ENCODE measurements at regions not wholly inside any gene's neighbourhood (a gene's known extent, or its start where the extent isn't known, plus 50 kb on each side); places are given as distances from the start of the nearest gene placed in this dataset.

DNA sequence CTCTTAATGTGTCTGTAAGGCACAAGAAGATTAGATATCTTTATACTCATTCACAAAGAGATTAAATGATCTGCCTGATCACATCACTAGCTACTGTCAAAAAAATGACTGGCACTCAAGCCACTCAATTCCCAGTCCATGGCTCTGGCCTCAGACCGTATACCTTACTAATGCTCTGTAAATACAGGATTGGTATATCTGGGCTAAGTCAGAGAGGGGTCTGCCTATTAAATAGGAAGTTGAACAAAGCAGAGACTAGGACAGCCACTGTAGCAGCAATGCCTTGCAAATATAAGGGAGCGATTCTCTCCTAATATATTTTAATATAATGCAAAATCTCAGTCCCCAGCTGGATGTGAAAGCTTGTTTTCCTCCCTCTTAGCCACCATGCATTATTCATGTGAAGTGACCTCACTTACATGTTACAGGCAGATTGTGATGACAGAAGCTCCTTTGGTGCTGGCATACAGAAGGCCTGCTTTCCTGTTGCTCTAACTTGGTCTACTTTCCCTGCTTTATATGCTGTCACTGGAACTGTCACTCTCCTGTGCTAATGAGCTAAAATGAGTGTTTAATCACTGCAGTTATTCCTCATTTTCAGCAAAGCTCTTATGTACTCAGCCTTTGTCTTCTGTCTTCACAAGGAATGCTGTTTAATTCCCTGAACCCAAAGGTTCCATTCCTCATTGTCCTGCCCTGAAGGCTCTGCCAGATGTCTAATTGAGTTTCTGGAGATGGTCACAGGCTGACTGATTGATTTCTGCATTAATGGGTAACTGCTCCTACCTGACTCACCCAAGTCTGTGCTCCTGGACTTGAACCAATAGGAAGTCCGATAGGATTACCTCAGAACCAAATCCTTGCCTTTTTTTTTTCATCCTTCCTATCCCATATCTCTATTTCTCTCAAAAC, 578.2 kb downstream of the KLHL13 start:
- no peak for DNase-seq (ENCODE audit: extremely low spot score, unreplicated experiment)
- H3K9me3 Mint-ChIP-seq (ENCODE audit: unreplicated experiment) = peaks cover 32% of the 10 kb centered on the region
- H3K27ac Mint-ChIP-seq (ENCODE audit: unreplicated experiment) = no peak overlapping the region
- no peaks in the 10 kb centered on the region for H3K4me1 Mint-ChIP-seq (ENCODE audit: unreplicated experiment)
- H3K4me3 Mint-ChIP-seq (ENCODE audit: unreplicated experiment) = no peak overlapping the region
- no peaks in the 10 kb centered on the region for H3K36me3 Mint-ChIP-seq (ENCODE audit: unreplicated experiment)
- TF ChIP-seq, protein P1, sequence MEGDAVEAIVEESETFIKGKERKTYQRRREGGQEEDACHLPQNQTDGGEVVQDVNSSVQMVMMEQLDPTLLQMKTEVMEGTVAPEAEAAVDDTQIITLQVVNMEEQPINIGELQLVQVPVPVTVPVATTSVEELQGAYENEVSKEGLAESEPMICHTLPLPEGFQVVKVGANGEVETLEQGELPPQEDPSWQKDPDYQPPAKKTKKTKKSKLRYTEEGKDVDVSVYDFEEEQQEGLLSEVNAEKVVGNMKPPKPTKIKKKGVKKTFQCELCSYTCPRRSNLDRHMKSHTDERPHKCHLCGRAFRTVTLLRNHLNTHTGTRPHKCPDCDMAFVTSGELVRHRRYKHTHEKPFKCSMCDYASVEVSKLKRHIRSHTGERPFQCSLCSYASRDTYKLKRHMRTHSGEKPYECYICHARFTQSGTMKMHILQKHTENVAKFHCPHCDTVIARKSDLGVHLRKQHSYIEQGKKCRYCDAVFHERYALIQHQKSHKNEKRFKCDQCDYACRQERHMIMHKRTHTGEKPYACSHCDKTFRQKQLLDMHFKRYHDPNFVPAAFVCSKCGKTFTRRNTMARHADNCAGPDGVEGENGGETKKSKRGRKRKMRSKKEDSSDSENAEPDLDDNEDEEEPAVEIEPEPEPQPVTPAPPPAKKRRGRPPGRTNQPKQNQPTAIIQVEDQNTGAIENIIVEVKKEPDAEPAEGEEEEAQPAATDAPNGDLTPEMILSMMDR (IDR thresholded peaks at IDR 0.05) = no peak
- no peaks in the 10 kb centered on the region for H3K27me3 Mint-ChIP-seq (ENCODE audit: unreplicated experiment)

DNA sequence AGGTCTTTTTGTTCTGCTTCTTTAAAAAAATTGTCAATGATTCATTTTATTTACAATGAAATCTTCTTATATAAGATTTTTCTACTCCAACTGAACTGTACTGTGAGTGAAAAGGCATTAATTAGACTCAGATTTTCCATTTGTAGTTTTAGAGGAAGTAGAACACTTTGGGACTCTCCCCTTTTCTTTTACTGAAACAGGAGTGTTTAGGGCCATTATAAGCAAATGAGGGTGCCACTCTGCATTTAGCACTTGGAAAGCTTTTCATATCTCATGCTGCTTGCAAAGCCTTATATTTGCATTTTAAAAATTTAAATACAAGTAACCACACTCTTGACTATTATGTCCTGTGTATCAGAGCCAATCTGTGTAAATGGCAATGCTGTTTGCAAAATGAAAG, 584.3 kb downstream of the KLHL13 start:
- Mint-ChIP-seq H3K9me3 (ENCODE audit: unreplicated experiment) (peaks cover 6% of the 10 kb centered on the region), H3K4me3 (ENCODE audit: unreplicated experiment) (no peak overlapping the region), H3K4me1 (ENCODE audit: unreplicated experiment) (no peaks in the 10 kb centered on the region), H3K27ac (ENCODE audit: unreplicated experiment) (no peak overlapping the region), H3K27me3 (ENCODE audit: unreplicated experiment) (no peaks in the 10 kb centered on the region), H3K36me3 (ENCODE audit: unreplicated experiment) (no peaks in the 10 kb centered on the region)
- TF ChIP-seq, protein P1 (IDR thresholded peaks at IDR 0.05) = no peak
- no peak for DNase-seq (ENCODE audit: extremely low spot score, unreplicated experiment)

DNA sequence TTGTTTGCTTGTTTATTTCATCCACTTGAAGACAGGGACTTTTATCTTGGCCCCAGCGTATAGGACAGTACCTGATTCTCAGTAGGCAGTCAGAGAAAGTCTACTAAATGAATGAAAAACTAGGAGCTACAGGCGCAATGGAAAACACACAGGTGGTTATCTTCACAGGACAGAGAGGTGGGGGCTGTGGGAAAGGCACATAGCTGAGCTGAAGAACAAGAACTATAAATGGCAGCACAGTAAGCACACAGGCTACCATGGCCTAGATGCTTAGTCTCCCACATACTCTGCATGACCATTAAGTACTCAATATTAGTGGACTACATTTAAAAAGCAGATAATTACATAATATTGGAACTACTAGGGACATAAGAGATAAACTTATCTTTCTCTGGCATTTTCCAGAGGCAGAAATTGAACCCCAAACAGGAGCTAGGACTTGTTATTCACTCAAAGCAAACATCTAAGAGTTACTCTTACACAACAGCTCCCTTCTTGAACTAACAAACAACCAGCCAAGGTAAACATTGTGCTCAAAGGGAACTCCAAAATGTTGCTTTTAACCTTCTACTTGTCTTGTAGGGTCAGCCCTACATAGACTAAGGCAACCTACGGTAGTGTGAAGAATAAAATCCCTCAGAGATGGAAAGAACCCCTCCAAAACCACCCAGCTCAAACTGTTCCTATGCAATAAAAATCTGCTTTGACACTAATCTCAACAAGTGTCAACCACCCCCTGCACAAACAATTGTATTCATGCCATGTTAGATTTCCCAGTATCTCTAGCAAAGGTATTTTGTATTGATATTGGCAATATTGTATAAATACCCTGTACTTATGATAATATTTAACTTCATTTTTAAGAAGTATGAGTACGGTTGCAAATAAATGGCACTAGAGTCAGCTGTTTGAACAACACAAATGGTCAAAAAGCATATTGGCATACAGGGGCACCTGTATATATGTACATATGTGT, 593.6 kb downstream of the KLHL13 start:
- TF ChIP-seq, protein P1 (IDR thresholded peaks at IDR 0.05) = no peak
- no peaks in the 10 kb centered on the region for H3K4me1 Mint-ChIP-seq (ENCODE audit: unreplicated experiment)
- H3K9me3 Mint-ChIP-seq (ENCODE audit: unreplicated experiment) = peaks cover 19% of the 10 kb centered on the region
- no peak for DNase-seq (ENCODE audit: extremely low spot score, unreplicated experiment)
- H3K27ac Mint-ChIP-seq (ENCODE audit: unreplicated experiment) = no peak overlapping the region
- H3K4me3 Mint-ChIP-seq (ENCODE audit: unreplicated experiment) = no peak overlapping the region
- no peaks in the 10 kb centered on the region for H3K36me3 Mint-ChIP-seq (ENCODE audit: unreplicated experiment)
- H3K27me3 Mint-ChIP-seq (ENCODE audit: unreplicated experiment) = no peaks in the 10 kb centered on the region

DNA sequence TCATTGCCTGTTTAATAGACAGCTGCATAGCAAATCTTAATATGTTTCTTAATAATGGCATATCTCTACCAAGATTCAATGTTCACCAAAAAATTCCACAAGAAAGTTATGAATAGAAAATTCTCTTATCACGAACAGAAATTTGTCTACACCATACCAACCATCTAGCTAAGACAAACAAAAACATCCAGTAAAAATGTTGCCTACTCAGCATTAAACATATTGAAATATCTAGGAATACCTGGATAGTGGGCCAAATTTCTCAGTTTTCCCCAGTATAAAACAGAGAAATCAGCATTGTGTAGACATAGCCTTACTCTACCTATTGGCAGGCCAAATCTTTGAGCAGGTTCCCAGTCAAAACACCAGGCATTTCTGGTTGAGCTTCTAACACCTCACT, 598.6 kb downstream of the KLHL13 start:
- Mint-ChIP-seq H3K36me3 (ENCODE audit: unreplicated experiment) (no peaks in the 10 kb centered on the region), H3K9me3 (ENCODE audit: unreplicated experiment) (peaks cover 35% of the 10 kb centered on the region), H3K4me1 (ENCODE audit: unreplicated experiment) (no peaks in the 10 kb centered on the region), H3K27ac (ENCODE audit: unreplicated experiment) (no peak overlapping the region), H3K27me3 (ENCODE audit: unreplicated experiment) (no peaks in the 10 kb centered on the region), H3K4me3 (ENCODE audit: unreplicated experiment) (no peak overlapping the region)
- no peak for DNase-seq (ENCODE audit: extremely low spot score, unreplicated experiment)
- TF ChIP-seq, protein P1 (IDR thresholded peaks at IDR 0.05) = no peak

DNA sequence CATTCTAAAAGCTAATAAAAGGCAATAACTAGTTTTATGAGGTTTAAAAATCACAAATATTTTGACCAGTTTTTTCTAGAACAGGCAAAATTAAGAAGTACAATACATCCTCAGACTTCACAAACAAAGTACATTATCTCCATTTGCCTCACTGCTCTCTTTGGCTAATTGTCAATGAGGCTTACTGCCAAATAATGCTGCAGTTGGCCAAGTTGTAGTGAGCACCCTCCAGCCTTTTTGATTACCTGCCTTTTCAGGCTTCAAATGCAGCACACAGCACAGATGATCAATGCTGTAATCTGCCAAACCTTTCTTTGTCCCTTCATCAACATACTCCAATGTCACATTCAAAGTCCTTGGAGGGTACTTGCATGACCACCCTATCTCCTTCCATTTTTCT, 605.2 kb downstream of the KLHL13 start:
- H3K36me3 Mint-ChIP-seq (ENCODE audit: unreplicated experiment) = no peaks in the 10 kb centered on the region
- no peak overlapping the region for H3K27ac Mint-ChIP-seq (ENCODE audit: unreplicated experiment)
- H3K9me3 Mint-ChIP-seq (ENCODE audit: unreplicated experiment) = peaks cover 35% of the 10 kb centered on the region
- H3K4me1 Mint-ChIP-seq (ENCODE audit: unreplicated experiment) = no peaks in the 10 kb centered on the region
- no peak for DNase-seq (ENCODE audit: extremely low spot score, unreplicated experiment)
- H3K27me3 Mint-ChIP-seq (ENCODE audit: unreplicated experiment) = no peaks in the 10 kb centered on the region
- H3K4me3 Mint-ChIP-seq (ENCODE audit: unreplicated experiment) = no peak overlapping the region
- TF ChIP-seq, protein P1 (IDR thresholded peaks at IDR 0.05) = no peak
